Neuronal stem cell (in vitro differentiated cells): ENCODE measurements at regions not wholly inside any gene's neighbourhood (a gene's known extent, or its start where the extent isn't known, plus 50 kb on each side); places are given as distances from the start of the nearest gene placed in this dataset.

Experiments used
- DNase-seq: peaks from one replicate; pipeline ENCODE4 v3.0.0-alpha.2; 2013; ENCODE audit warnings: low spot score
- H2AFZ ChIP-seq: one replicate; pipeline ENCODE4 v1.6.1; 2013; ENCODE audit warnings: mild to moderate bottlenecking, low read length, inconsistent platforms
- H2AK5ac ChIP-seq: 2 replicates; pipeline ENCODE4 v1.6.1; 2013; ENCODE audit warnings: low read depth, mild to moderate bottlenecking, inconsistent platforms, low read length, moderate library complexity, mixed read lengths
- H2BK120ac ChIP-seq: 2 replicates; pipeline ENCODE4 v1.6.1; 2013; ENCODE audit warnings: low read depth, mild to moderate bottlenecking, inconsistent platforms, low read length, moderate library complexity, mixed read lengths
- H2BK12ac ChIP-seq: one replicate; pipeline ENCODE4 v1.6.1; 2013; ENCODE audit warnings: low read length, inconsistent platforms
- H2BK15ac ChIP-seq: 2 replicates; pipeline ENCODE4 v1.6.1; 2013; ENCODE audit warnings: mild to moderate bottlenecking, low read length, inconsistent platforms, mixed read lengths
- H2BK5ac ChIP-seq: one replicate; pipeline ENCODE4 v1.6.1; 2013; ENCODE audit warnings: inconsistent platforms, mild to moderate bottlenecking, low read length, moderate library complexity
- H3K14ac ChIP-seq: one replicate; pipeline ENCODE4 v1.6.1; 2013; ENCODE audit warnings: low read length, inconsistent platforms
- H3K18ac ChIP-seq: 2 replicates; pipeline ENCODE4 v1.6.1; 2013; ENCODE audit warnings: low read length, inconsistent platforms
- H3K23ac ChIP-seq: 2 replicates; pipeline ENCODE4 v1.6.1; 2013; ENCODE audit warnings: low read depth, mild to moderate bottlenecking, mixed read lengths, low read length, inconsistent platforms; ENCODE audit not compliant: poor library complexity
- H3K27ac ChIP-seq: replicated peaks from 3 replicates; pipeline ENCODE4 v1.5.1; 2013; ENCODE audit warnings: low read length, inconsistent platforms
- H3K27me3 ChIP-seq, 3 experiments: 2 replicates each; pipeline ENCODE4 v1.6.1; 2013; ENCODE audit warnings: low read length in 3 of 3, mild to moderate bottlenecking in 2 of 3, inconsistent platforms in 1 of 3, low read depth in 1 of 3, mixed read lengths in 1 of 3, moderate library complexity in 1 of 3; ENCODE audit not compliant: control insufficient read depth in 3 of 3, insufficient read depth in 3 of 3
- H3K36me3 ChIP-seq, 2 donors: replicated peaks in 1 of 2; 2 replicates each; pipeline ENCODE4 v1.6.1; 2013; ENCODE audit warnings: low read length in 2 of 2; ENCODE audit not compliant: control insufficient read depth in 2 of 2, insufficient read depth in 2 of 2
- H3K4ac ChIP-seq: 2 replicates; pipeline ENCODE4 v1.6.1; 2013; ENCODE audit warnings: inconsistent platforms, mild to moderate bottlenecking, low read length, moderate library complexity
- H3K4me1 ChIP-seq, 2 donors: 1 replicate in 1 of 2; 2 replicates in 1 of 2; pipeline ENCODE4 v1.6.1; 2013; ENCODE audit warnings: low read length in 2 of 2, low read depth in 1 of 2; ENCODE audit not compliant: control insufficient read depth in 2 of 2, insufficient read depth in 1 of 2
- H3K4me2 ChIP-seq: one replicate; pipeline ENCODE4 v1.6.1; 2013; ENCODE audit warnings: mild to moderate bottlenecking, low read length, inconsistent platforms; ENCODE audit not compliant: insufficient read depth, poor library complexity, severe bottlenecking
- H3K4me3 ChIP-seq, 2 donors: 2 replicates each; pipeline ENCODE4 v1.5.1; 2013; ENCODE audit warnings: low read length in 2 of 2, mild to moderate bottlenecking in 2 of 2, inconsistent platforms in 1 of 2, moderate library complexity in 1 of 2
- H3K79me1 ChIP-seq: one replicate; pipeline ENCODE4 v1.6.1; 2013; ENCODE audit warnings: low read depth, mild to moderate bottlenecking, inconsistent platforms, low read length, moderate library complexity
- H3K9ac ChIP-seq: one replicate; pipeline ENCODE4 v1.6.1; 2013; ENCODE audit warnings: mild to moderate bottlenecking, low read depth, low read length, inconsistent platforms; ENCODE audit not compliant: poor library complexity
- H3K9me3 ChIP-seq, 2 donors: replicated peaks in 1 of 2; 2 replicates each; pipeline versions ENCODE3 to v1.6.1; 2013; ENCODE audit warnings: low read length in 2 of 2, mild to moderate bottlenecking in 2 of 2, inconsistent platforms in 1 of 2, low read depth in 1 of 2, mixed read lengths in 1 of 2, moderate library complexity in 1 of 2; ENCODE audit not compliant: control insufficient read depth in 2 of 2, insufficient read depth in 1 of 2
- H4K8ac ChIP-seq: one replicate; pipeline ENCODE4 v1.6.1; 2013; ENCODE audit warnings: low read depth, mild to moderate bottlenecking, inconsistent platforms, low read length, moderate library complexity
- H4K91ac ChIP-seq: one replicate; pipeline ENCODE4 v1.6.1; 2013; ENCODE audit warnings: low read length, low read depth, mild to moderate bottlenecking, inconsistent platforms; ENCODE audit not compliant: poor library complexity
- WGBS, 2 donors: extraction: QIAGEN DNeasy Blood & Tissue Kit; methylation state at CpG; one replicate each; pipeline ENCODE4 v1.1.7; 2013; ENCODE audit warnings: missing lambda C conversion rate in 2 of 2, mixed read lengths in 1 of 2; ENCODE audit not compliant: insufficient read length in 2 of 2, insufficient replicate concordance in 1 of 2; ENCODE audit errors: extremely low coverage in 2 of 2; 5-methylcytosine and 5-hydroxymethylcytosine counted together

- no peak overlapping the region for H2AFZ ChIP-seq
- no peak overlapping the region for H2AK5ac ChIP-seq
- no peak overlapping the region for H2BK5ac ChIP-seq
- no peak overlapping the region for H3K27ac ChIP-seq
- peaks cover 7 to 11% of the 10 kb centered on the region in 2 donors for H3K4me1 ChIP-seq
- no peak overlapping the region for H3K4ac ChIP-seq
- H2BK12ac ChIP-seq: no peak overlapping the region
- H3K23ac ChIP-seq: no peak overlapping the region
- no peak overlapping the region for H2BK120ac ChIP-seq
- H3K27me3 ChIP-seq: no peaks in the 10 kb centered on the region
- no peak overlapping the region for H3K18ac ChIP-seq
- no peak overlapping the region for H2BK15ac ChIP-seq
- no peak overlapping the region for H3K4me3 ChIP-seq
- no peak overlapping the region for H3K4me2 ChIP-seq
- H3K14ac ChIP-seq: no peak overlapping the region
- H3K9ac ChIP-seq: no peak overlapping the region
- no peaks in the 10 kb centered on the region for H3K9me3 ChIP-seq
- no peaks in the 10 kb centered on the region for H3K36me3 ChIP-seq
- H4K91ac ChIP-seq: no peak overlapping the region
- H4K8ac ChIP-seq: no peak overlapping the region
- no peak for DNase-seq
- no peaks in the 10 kb centered on the region for H3K79me1 ChIP-seq
- WGBS, 2 donors: no CpG with 5 or more reads among the region's 12 CpGs
Observed at GRCh38 chr15:96182736-96183513, 147.6 kb upstream of the NR2F2 start.

- Histone ChIP-seq H3K4ac (no peak overlapping the region), H2BK12ac (no peak overlapping the region), H3K23ac (no peak overlapping the region), H3K18ac (no peak overlapping the region), H4K8ac (no peak overlapping the region), H3K27me3 (no peaks in the 10 kb centered on the region), H3K4me3 (no peak overlapping the region), H2BK15ac (no peak overlapping the region), H2AK5ac (no peak overlapping the region), H3K4me1 (peaks cover 7 to 13% of the 10 kb centered on the region in 2 donors), H3K27ac (no peak overlapping the region), H3K14ac (no peak overlapping the region), H3K36me3 (no peaks in the 10 kb centered on the region), H2BK5ac (no peak overlapping the region), H4K91ac (no peak overlapping the region), H3K9me3 (no peaks in the 10 kb centered on the region), H2AFZ (no peak overlapping the region), H3K79me1 (no peaks in the 10 kb centered on the region), H3K9ac (no peak overlapping the region), H3K4me2 (no peak overlapping the region), H2BK120ac (no peak overlapping the region)
- WGBS, 2 donors: no CpG with 5 or more reads among the region's 4 CpGs
- DNase-seq: no peak
Observed at GRCh38 chr15:96183514-96183850, 147.0 kb upstream of the NR2F2 start.

- Histone ChIP-seq H4K8ac (no peak overlapping the region), H3K14ac (no peak overlapping the region), H3K9me3 (no peaks in the 10 kb centered on the region), H3K27ac (no peak overlapping the region), H2BK12ac (no peak overlapping the region), H3K18ac (no peak overlapping the region), H2AFZ (no peak overlapping the region), H4K91ac (no peak overlapping the region), H2BK5ac (no peak overlapping the region), H3K27me3 (no peaks in the 10 kb centered on the region), H3K23ac (no peak overlapping the region), H2BK15ac (no peak overlapping the region), H3K4ac (no peak overlapping the region), H3K36me3 (no peaks in the 10 kb centered on the region), H3K79me1 (no peaks in the 10 kb centered on the region), H3K9ac (no peak overlapping the region), H2AK5ac (no peak overlapping the region), H3K4me3 (no peak overlapping the region), H3K4me2 (no peak overlapping the region), H3K4me1 (peaks cover 7 to 13% of the 10 kb centered on the region in 2 donors), H2BK120ac (no peak overlapping the region)
- WGBS, 2 donors: no CpG with 5 or more reads among the region's 3 CpGs
- DNase-seq: no peak
Observed at GRCh38 chr15:96183867-96184266, 146.6 kb upstream of the NR2F2 start.

- Histone ChIP-seq H2BK15ac (no peak overlapping the region), H2BK5ac (no peak overlapping the region), H3K14ac (no peak overlapping the region), H3K79me1 (no peaks in the 10 kb centered on the region), H3K23ac (no peak overlapping the region), H3K27ac (no peak overlapping the region), H4K8ac (no peak overlapping the region), H2AFZ (no peak overlapping the region), H3K18ac (no peak overlapping the region), H3K27me3 (no peaks in the 10 kb centered on the region), H3K9me3 (no peaks in the 10 kb centered on the region), H3K4me2 (no peak overlapping the region), H3K4ac (no peak overlapping the region), H2AK5ac (no peak overlapping the region), H3K9ac (no peak overlapping the region), H3K4me3 (no peak overlapping the region), H3K4me1 (peaks cover 7 to 13% of the 10 kb centered on the region in 2 donors), H3K36me3 (no peaks in the 10 kb centered on the region), H2BK12ac (no peak overlapping the region), H2BK120ac (no peak overlapping the region), H4K91ac (no peak overlapping the region)
- no peak for DNase-seq
- no CpG with 5 or more reads among the region's 2 CpGs for WGBS, 2 donors
Observed at GRCh38 chr15:96184297-96184696, 146.2 kb upstream of the NR2F2 start.
